Upper lobe of left lung (tissue), 4 donors: ENCODE measurements at regions not wholly inside any gene's neighbourhood (a gene's known extent, or its start where the extent isn't known, plus 50 kb on each side); places are given as distances from the start of the nearest gene placed in this dataset.
A peak's percentile ranks its signal among the peaks of the same experiment; 100 is the strongest.

Experiments used
- CTCF ChIP-seq, 6 experiments: fragments of 450-650 bp in 4 of 6; fragments of 200-600 bp in 2 of 6; sonication (generic) in 2 of 6; IDR thresholded peaks; one replicate each; pipeline ENCODE4 v1.5.1; 2016 to 2019; ENCODE audit warnings: antibody characterized with exemption in 6 of 6
- POLR2A ChIP-seq, 4 donors: fragments of 450-650 bp; IDR thresholded peaks; one replicate each; pipeline ENCODE4 v1.5.1; 2016 to 2017; ENCODE audit warnings: antibody characterized with exemption in 4 of 4, mild to moderate bottlenecking in 2 of 4
- POLR2AphosphoS5 ChIP-seq, 2 donors: sonication (generic); formaldehyde crosslinking; IDR thresholded peaks; one replicate each; pipeline ENCODE4 v1.5.1; 2017; ENCODE audit warnings: antibody characterized with exemption in 2 of 2

GRCh38 chr5:174532455-174533453 is 191.6 kb upstream of the MSX2 start:
- TF ChIP-seq CTCF (IDR thresholded peaks at IDR 0.05) (no peak), POLR2AphosphoS5 (IDR thresholded peaks at IDR 0.05) (peak; percentile 46 to 66), POLR2A (IDR thresholded peaks at IDR 0.05) (no peak)
